NB4 (cell line): ENCODE measurements at regions not wholly inside any gene's neighbourhood (a gene's known extent, or its start where the extent isn't known, plus 50 kb on each side); places are given as distances from the start of the nearest gene placed in this dataset.

Source experiments
- POLR2A ChIP-seq: IDR thresholded peaks from 2 replicates; pipeline ENCODE4 v1.6.1; 2011; ENCODE audit warnings: mild to moderate bottlenecking; ENCODE audit not compliant: insufficient read length; ENCODE audit errors: extremely low read depth
- TF ChIP-seq, protein P1 (sequence below): IDR thresholded peaks from one replicate; pipeline ENCODE4 v1.5.1; 2012; ENCODE audit warnings: low read depth, low read length

DNA sequence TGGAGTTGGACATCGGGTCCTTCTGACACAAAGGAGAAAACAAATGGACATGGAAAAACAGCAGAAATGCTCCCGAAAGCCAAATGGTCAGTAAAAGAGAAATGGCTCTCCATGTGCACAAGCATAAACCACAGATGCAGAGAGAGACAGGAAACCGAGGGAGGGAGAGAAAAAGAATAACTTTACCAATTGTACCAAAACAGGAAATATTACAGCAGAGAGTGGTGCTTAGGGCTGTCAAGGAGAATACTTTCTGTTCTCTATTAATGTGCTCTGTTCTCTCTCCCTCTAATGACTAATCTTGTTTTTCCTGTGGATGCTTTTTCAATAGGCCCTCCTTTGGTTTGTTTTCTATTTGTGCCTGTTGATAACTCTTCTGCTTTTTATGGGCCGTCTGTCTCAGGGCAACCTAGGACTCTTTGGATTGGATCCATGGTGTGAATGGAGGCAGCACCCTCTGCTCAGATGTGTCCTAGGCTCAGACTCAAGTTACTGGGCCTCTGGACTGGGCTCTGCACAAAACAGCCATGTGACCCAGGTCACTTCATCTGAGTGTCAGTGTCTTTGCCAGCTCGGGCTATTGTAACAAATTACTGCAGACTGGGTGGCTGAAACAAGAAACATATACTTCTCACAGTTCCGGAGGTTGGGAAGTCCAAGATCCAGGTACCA, 663.0 kb downstream of the NPHP4 start:
- TF ChIP-seq, protein P1, sequence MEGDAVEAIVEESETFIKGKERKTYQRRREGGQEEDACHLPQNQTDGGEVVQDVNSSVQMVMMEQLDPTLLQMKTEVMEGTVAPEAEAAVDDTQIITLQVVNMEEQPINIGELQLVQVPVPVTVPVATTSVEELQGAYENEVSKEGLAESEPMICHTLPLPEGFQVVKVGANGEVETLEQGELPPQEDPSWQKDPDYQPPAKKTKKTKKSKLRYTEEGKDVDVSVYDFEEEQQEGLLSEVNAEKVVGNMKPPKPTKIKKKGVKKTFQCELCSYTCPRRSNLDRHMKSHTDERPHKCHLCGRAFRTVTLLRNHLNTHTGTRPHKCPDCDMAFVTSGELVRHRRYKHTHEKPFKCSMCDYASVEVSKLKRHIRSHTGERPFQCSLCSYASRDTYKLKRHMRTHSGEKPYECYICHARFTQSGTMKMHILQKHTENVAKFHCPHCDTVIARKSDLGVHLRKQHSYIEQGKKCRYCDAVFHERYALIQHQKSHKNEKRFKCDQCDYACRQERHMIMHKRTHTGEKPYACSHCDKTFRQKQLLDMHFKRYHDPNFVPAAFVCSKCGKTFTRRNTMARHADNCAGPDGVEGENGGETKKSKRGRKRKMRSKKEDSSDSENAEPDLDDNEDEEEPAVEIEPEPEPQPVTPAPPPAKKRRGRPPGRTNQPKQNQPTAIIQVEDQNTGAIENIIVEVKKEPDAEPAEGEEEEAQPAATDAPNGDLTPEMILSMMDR: no peak
- TF ChIP-seq POLR2A: no peak
